ENCODE measurements at regions not wholly inside any gene's neighbourhood (a gene's known extent, or its start where the extent isn't known, plus 50 kb on each side); places are given as distances from the start of the nearest gene placed in this dataset.

DNA sequence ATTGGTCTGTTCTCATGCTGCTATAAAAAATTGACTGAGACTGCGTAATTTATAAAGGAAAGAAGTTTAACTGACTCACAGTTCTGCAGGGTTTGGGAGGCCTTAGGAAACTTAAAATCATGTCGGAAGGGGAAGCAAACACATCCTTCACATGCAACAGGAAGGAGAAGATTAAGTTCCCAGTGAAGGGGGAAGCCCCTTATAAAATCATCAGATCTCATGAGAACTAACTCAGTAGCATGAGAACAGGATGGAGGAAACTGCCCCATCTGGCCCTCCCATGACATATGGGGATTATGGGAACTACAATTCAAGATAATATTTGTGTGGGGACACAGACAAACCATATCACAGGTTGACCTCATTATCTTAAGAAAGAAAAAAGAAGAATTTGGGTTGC, 134.5 kb downstream of the PPP1R3A start:
- Histone ChIP-seq H3K9ac (no peak overlapping the region), H3K4me1 (ENCODE audit: control insufficient read depth in 1 of 2, insufficient read depth in 2 of 2, low read depth in 1 of 2, low read length in 1 of 2) (no peaks in the 10 kb centered on the region), H3K36me3 (replicated peaks in 1 of 2; ENCODE audit: control insufficient read depth in 1 of 2, insufficient read depth in 2 of 2, low read length in 1 of 2) (no peaks in the 10 kb centered on the region), H3K9me3 (no peaks in the 10 kb centered on the region), H3K27me3 (ENCODE audit: insufficient read depth) (peaks cover 6% of the 10 kb centered on the region; the same call in 1 of the 2 replicates), H3K27ac (ENCODE audit: low read depth in 2 of 2, low read length in 1 of 2) (no peak overlapping the region), H3K79me2 (ENCODE audit: insufficient read depth) (no peaks in the 10 kb centered on the region), H4K20me1 (ENCODE audit: insufficient read depth) (no peaks in the 10 kb centered on the region), H3K9me2 (no peaks in the 10 kb centered on the region), H2AFZ (ENCODE audit: low read depth) (no peak overlapping the region), H3K4me3 (ENCODE audit: low read depth in 2 of 2, low read length in 1 of 2) (no peak overlapping the region), H3K4me2 (no peak overlapping the region), H3F3A (replicated peaks; ENCODE audit: insufficient read depth) (no peaks in the 10 kb centered on the region)
- ChIA-PET CTCF (no interaction called here), POLR2A (no interaction called here)
- TF ChIP-seq FOXM1 (IDR thresholded peaks at IDR 0.05; ENCODE audit: low read depth), result no peak
- TF ChIP-seq EZH2phosphoT487 (IDR thresholded peaks at IDR 0.05; ENCODE audit: borderline replicate concordance, low read depth), result no peak
- TF ChIP-seq, protein P1, sequence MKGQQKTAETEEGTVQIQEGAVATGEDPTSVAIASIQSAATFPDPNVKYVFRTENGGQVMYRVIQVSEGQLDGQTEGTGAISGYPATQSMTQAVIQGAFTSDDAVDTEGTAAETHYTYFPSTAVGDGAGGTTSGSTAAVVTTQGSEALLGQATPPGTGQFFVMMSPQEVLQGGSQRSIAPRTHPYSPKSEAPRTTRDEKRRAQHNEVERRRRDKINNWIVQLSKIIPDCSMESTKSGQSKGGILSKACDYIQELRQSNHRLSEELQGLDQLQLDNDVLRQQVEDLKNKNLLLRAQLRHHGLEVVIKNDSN (IDR thresholded peaks at IDR 0.05; ENCODE audit: borderline replicate concordance, low read depth), result no peak
- TF ChIP-seq, protein P2, sequence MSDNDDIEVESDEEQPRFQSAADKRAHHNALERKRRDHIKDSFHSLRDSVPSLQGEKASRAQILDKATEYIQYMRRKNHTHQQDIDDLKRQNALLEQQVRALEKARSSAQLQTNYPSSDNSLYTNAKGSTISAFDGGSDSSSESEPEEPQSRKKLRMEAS (IDR thresholded peaks at IDR 0.05; ENCODE audit: low read depth), result no peak
- TF ChIP-seq, protein P3, sequence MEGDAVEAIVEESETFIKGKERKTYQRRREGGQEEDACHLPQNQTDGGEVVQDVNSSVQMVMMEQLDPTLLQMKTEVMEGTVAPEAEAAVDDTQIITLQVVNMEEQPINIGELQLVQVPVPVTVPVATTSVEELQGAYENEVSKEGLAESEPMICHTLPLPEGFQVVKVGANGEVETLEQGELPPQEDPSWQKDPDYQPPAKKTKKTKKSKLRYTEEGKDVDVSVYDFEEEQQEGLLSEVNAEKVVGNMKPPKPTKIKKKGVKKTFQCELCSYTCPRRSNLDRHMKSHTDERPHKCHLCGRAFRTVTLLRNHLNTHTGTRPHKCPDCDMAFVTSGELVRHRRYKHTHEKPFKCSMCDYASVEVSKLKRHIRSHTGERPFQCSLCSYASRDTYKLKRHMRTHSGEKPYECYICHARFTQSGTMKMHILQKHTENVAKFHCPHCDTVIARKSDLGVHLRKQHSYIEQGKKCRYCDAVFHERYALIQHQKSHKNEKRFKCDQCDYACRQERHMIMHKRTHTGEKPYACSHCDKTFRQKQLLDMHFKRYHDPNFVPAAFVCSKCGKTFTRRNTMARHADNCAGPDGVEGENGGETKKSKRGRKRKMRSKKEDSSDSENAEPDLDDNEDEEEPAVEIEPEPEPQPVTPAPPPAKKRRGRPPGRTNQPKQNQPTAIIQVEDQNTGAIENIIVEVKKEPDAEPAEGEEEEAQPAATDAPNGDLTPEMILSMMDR (IDR thresholded peaks at IDR 0.05), result no peak
- no peak for TF ChIP-seq NRF1 (IDR thresholded peaks at IDR 0.05; ENCODE audit: low read depth, low read length)
- no peak for TF ChIP-seq JUND (IDR thresholded peaks at IDR 0.05)
- no peak for TF ChIP-seq CHD2 (IDR thresholded peaks at IDR 0.05; ENCODE audit: low read length, partially characterized antibody)
- TF ChIP-seq MXI1 (IDR thresholded peaks at IDR 0.05; ENCODE audit: low read depth, low read length), result no peak
- TF ChIP-seq GABPA (IDR thresholded peaks at IDR 0.05; ENCODE audit: low read depth), result no peak
- TF ChIP-seq NFIC (IDR thresholded peaks at IDR 0.05; ENCODE audit: borderline replicate concordance), result no peak
- TF ChIP-seq, protein P4, sequence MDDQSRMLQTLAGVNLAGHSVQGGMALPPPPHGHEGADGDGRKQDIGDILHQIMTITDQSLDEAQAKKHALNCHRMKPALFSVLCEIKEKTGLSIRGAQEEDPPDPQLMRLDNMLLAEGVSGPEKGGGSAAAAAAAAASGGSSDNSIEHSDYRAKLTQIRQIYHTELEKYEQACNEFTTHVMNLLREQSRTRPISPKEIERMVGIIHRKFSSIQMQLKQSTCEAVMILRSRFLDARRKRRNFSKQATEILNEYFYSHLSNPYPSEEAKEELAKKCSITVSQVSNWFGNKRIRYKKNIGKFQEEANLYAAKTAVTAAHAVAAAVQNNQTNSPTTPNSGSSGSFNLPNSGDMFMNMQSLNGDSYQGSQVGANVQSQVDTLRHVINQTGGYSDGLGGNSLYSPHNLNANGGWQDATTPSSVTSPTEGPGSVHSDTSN (IDR thresholded peaks at IDR 0.05), result no peak
- TF ChIP-seq MEF2A (IDR thresholded peaks at IDR 0.05; ENCODE audit: borderline replicate concordance, low read depth), result no peak
- TF ChIP-seq FOXJ3 (CRISPR knock-in tag; IDR thresholded peaks at IDR 0.05), result no peak
- TF ChIP-seq, protein P5, sequence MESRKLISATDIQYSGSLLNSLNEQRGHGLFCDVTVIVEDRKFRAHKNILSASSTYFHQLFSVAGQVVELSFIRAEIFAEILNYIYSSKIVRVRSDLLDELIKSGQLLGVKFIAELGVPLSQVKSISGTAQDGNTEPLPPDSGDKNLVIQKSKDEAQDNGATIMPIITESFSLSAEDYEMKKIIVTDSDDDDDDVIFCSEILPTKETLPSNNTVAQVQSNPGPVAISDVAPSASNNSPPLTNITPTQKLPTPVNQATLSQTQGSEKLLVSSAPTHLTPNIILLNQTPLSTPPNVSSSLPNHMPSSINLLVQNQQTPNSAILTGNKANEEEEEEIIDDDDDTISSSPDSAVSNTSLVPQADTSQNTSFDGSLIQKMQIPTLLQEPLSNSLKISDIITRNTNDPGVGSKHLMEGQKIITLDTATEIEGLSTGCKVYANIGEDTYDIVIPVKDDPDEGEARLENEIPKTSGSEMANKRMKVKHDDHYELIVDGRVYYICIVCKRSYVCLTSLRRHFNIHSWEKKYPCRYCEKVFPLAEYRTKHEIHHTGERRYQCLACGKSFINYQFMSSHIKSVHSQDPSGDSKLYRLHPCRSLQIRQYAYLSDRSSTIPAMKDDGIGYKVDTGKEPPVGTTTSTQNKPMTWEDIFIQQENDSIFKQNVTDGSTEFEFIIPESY (IDR thresholded peaks at IDR 0.05; ENCODE audit: borderline replicate concordance, low read depth), result no peak
- TF ChIP-seq FOSL2 (IDR thresholded peaks at IDR 0.05; ENCODE audit: borderline replicate concordance, low read depth), result no peak
- TF ChIP-seq RCOR1 (IDR thresholded peaks at IDR 0.05; ENCODE audit: low read length), result no peak
- no peak for TF ChIP-seq SMC3 (IDR thresholded peaks at IDR 0.05; ENCODE audit: low read depth, low read length)
- TF ChIP-seq EP300 (IDR thresholded peaks at IDR 0.05; ENCODE audit: borderline replicate concordance in 1 of 2, low read depth in 1 of 2, low read length in 1 of 2), result no peak
- TF ChIP-seq GATA2 (CRISPR knock-in tag; IDR thresholded peaks at IDR 0.05), result no peak
- WGBS (ENCODE audit: low lambda C conversion rate), result 4% methylated on average over 2 of the region's 2 CpGs
- no peak for DNase-seq
